ENCODE measurements at regions not wholly inside any gene's neighbourhood (a gene's known extent, or its start where the extent isn't known, plus 50 kb on each side); places are given as distances from the start of the nearest gene placed in this dataset.

DNA sequence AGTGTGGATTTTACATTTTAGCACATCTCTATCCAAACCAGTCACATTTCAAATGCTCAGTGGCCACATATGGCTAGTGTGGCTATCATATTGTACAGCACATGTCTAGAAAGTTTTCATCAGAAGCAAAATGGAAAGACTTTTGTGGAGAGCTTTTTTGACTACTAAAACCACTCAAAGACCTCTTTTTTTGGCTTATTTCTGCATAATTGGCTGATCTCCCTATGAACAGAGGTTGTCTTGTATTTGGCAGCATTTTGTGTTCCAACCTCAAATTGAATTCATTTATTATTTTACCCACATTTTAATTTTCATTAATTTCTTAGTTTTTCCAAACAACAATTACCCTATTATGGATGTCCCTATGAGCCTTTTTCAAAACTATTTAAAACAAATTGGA, 395.7 kb downstream of the TLE1 start:
- in situ Hi-C loops (cut with MboI; ENCODE audit: low pct_ligation_motif_present in 1 of 4, low pct_unique_long_range_greater_than_20kb in 1 of 4, low sequenced_read_pairs in 3 of 4) (no loop called here), intact Hi-C loops (cut with DNase I; ENCODE audit: low total_unique reads) (no loop called here)
- TF ChIP-seq POLR2AphosphoS5 (IDR thresholded peaks at IDR 0.05): no peak
- Histone ChIP-seq H3K4me3 (no peak overlapping the region), H3K36me3 (no peaks in the 10 kb centered on the region), H3K4me1 (no peaks in the 10 kb centered on the region), H3K27me3 (no peaks in the 10 kb centered on the region), H3K27ac (no peak overlapping the region), H3K9me3 (no peaks in the 10 kb centered on the region)
- no peak for DNase-seq

DNA sequence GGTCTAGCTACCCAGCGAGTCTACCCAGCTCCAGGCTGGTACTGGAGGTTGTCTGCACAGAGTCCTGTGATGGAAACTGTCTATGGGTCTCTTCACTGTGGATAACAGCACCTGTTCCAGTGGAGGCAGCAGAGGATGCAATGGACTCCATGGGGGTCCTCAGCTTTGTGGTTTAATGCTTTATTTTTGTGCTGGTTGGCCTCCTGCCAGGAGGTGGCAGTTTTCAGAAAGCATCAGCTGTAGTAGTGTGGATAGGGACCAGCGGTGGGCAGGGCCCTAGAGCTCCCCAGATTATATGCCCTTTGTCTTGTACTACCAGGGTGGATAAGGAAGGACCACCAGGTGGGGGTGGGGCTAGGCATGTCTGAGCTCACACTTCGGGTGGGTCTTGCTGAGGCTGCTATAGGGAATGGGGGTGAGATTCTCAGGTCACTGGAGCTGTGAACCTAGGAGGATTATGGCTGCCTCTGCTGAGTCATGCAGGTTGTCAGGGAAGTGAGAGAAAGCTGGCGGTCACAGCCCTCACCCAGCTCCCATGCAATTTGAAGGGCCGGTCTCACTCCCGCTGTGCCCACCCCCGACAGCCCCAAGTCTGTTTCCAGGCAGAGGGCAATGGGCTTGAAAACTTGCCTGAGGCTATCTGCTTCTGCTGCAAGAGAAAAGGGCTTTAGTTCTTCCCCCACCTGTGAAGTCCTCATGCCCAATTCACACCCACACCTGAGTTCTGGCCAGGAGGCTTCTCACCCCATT, 397.1 kb downstream of the TLE1 start:
- in situ Hi-C loops (cut with MboI; ENCODE audit: low pct_ligation_motif_present in 1 of 4, low pct_unique_long_range_greater_than_20kb in 1 of 4, low sequenced_read_pairs in 3 of 4): no loop called here
- no peaks in the 10 kb centered on the region for H3K4me1 ChIP-seq
- TF ChIP-seq EP300 (IDR thresholded peaks at IDR 0.05; ENCODE audit: low read depth) (no peak), POLR2AphosphoS5 (IDR thresholded peaks at IDR 0.05) (no peak), POLR2A (IDR thresholded peaks at IDR 0.05) (no peak)
- TF ChIP-seq, protein P1, sequence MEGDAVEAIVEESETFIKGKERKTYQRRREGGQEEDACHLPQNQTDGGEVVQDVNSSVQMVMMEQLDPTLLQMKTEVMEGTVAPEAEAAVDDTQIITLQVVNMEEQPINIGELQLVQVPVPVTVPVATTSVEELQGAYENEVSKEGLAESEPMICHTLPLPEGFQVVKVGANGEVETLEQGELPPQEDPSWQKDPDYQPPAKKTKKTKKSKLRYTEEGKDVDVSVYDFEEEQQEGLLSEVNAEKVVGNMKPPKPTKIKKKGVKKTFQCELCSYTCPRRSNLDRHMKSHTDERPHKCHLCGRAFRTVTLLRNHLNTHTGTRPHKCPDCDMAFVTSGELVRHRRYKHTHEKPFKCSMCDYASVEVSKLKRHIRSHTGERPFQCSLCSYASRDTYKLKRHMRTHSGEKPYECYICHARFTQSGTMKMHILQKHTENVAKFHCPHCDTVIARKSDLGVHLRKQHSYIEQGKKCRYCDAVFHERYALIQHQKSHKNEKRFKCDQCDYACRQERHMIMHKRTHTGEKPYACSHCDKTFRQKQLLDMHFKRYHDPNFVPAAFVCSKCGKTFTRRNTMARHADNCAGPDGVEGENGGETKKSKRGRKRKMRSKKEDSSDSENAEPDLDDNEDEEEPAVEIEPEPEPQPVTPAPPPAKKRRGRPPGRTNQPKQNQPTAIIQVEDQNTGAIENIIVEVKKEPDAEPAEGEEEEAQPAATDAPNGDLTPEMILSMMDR (IDR thresholded peaks at IDR 0.05): no peak
- H3K36me3 ChIP-seq: no peaks in the 10 kb centered on the region
- no peak overlapping the region for H3K4me3 ChIP-seq
- no peaks in the 10 kb centered on the region for H3K9me3 ChIP-seq
- WGBS, 2 donors (ENCODE audit: low coverage in 1 of 2): 93 to 100% methylated on average over 1 to 7 of the region's 7 CpGs
- H3K27me3 ChIP-seq: no peaks in the 10 kb centered on the region
- intact Hi-C loops (cut with DNase I; ENCODE audit: low total_unique reads): no loop called here
- H3K27ac ChIP-seq: no peak overlapping the region
- DNase-seq: no peak

DNA sequence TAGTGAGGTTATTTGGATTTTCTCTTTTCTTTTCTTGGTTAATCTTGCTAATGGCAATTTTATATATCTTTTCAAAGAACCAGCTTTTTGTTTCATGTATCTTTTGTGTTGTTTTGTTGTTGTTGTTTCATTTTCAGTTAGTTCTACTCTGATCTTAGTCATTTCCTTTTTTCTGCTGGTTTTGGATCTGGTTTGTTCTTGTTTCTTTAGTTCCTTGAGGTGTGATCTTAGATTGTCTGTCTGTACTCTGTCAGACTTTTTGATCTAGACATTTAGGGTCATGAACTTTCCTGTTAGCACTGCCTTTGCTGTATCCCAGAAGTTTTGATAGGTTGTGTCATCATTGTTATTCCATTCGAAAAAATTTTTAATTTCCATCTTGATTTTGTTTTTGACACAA, 399.7 kb downstream of the TLE1 start:
- 64 to 84% methylated on average over 1 of the region's 1 CpG for WGBS, 2 donors (ENCODE audit: low coverage in 1 of 2)
- H3K4me3 ChIP-seq: no peak overlapping the region
- no peak overlapping the region for H3K27ac ChIP-seq
- H3K27me3 ChIP-seq: no peaks in the 10 kb centered on the region
- in situ Hi-C loops (cut with MboI; ENCODE audit: low pct_ligation_motif_present in 1 of 4, low pct_unique_long_range_greater_than_20kb in 1 of 4, low sequenced_read_pairs in 3 of 4): no loop called here
- no peak for DNase-seq
- H3K4me1 ChIP-seq: no peaks in the 10 kb centered on the region
- no peaks in the 10 kb centered on the region for H3K9me3 ChIP-seq
- TF ChIP-seq, protein P1 (IDR thresholded peaks at IDR 0.05): no peak
- TF ChIP-seq POLR2AphosphoS5 (IDR thresholded peaks at IDR 0.05): no peak
- TF ChIP-seq EP300 (IDR thresholded peaks at IDR 0.05; ENCODE audit: low read depth): no peak
- TF ChIP-seq POLR2A (IDR thresholded peaks at IDR 0.05): no peak
- no peaks in the 10 kb centered on the region for H3K36me3 ChIP-seq
- intact Hi-C loops (cut with DNase I; ENCODE audit: low total_unique reads): no loop called here

DNA sequence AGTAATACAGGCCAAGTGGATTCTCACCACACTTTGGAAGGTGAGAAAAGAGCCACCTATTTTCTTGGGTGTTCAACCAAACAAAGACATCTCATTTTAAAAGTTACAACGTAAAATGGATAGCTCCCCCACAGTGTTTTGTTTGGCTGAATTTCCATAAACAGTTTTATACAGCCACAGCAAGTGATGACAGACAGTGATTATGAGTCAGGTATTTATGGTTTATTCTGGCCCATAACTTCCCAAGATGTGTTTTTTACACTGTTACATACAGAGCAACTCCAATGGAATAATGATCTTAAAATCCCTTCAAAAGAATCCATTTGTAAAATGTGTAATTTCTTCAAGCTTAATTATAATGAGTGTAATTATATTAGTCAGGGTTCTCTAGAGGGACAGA, 421.3 kb downstream of the TLE1 start:
- no peaks in the 10 kb centered on the region for H3K36me3 ChIP-seq
- no peaks in the 10 kb centered on the region for H3K27me3 ChIP-seq
- 50 to 67% methylated on average over 1 of the region's 1 CpG for WGBS, 2 donors (ENCODE audit: low coverage in 1 of 2)
- no peak overlapping the region for H3K4me3 ChIP-seq
- TF ChIP-seq, protein P1 (IDR thresholded peaks at IDR 0.05): no peak
- TF ChIP-seq POLR2AphosphoS5 (IDR thresholded peaks at IDR 0.05) (no peak), EP300 (IDR thresholded peaks at IDR 0.05; ENCODE audit: low read depth) (no peak), POLR2A (IDR thresholded peaks at IDR 0.05) (no peak)
- intact Hi-C loops (cut with DNase I; ENCODE audit: low total_unique reads): no loop called here
- H3K9me3 ChIP-seq: no peaks in the 10 kb centered on the region
- H3K27ac ChIP-seq: no peak overlapping the region
- no peaks in the 10 kb centered on the region for H3K4me1 ChIP-seq
- no peak for DNase-seq
- in situ Hi-C loops (cut with MboI; ENCODE audit: low pct_ligation_motif_present in 1 of 4, low pct_unique_long_range_greater_than_20kb in 1 of 4, low sequenced_read_pairs in 3 of 4): no loop called here

DNA sequence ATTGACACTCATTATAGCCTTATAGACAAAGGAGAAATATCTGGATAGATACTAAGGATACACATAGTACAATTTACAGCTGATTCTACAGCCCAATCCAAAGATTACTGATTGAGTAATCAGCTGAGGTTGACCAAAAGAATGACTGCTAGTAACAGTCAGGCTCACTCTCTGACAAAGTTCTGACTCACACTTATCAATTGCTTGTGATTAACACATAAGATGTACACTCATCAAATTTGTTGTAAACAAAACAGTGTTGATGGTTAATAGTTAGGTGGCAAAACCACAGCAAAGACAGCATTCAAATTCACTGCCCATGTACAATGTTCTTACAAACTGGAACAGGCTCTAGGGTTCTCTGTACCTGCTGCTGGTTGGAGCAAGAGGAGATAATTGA, 422.7 kb downstream of the TLE1 start:
- in situ Hi-C loops (cut with MboI; ENCODE audit: low pct_ligation_motif_present in 1 of 4, low pct_unique_long_range_greater_than_20kb in 1 of 4, low sequenced_read_pairs in 3 of 4) (no loop called here), intact Hi-C loops (cut with DNase I; ENCODE audit: low total_unique reads) (no loop called here)
- DNase-seq: no peak
- TF ChIP-seq, protein P1 (IDR thresholded peaks at IDR 0.05): no peak
- no peak for TF ChIP-seq EP300 (IDR thresholded peaks at IDR 0.05; ENCODE audit: low read depth)
- TF ChIP-seq POLR2A (IDR thresholded peaks at IDR 0.05): no peak
- no peak for TF ChIP-seq POLR2AphosphoS5 (IDR thresholded peaks at IDR 0.05)
- no peak overlapping the region for H3K4me3 ChIP-seq
- H3K4me1 ChIP-seq: no peaks in the 10 kb centered on the region
- no peaks in the 10 kb centered on the region for H3K9me3 ChIP-seq
- H3K36me3 ChIP-seq: no peaks in the 10 kb centered on the region
- H3K27ac ChIP-seq: no peak overlapping the region
- no peaks in the 10 kb centered on the region for H3K27me3 ChIP-seq

All from transverse colon (tissue), 4 donors.